ENCODE measurements at regions not wholly inside any gene's neighbourhood (a gene's known extent, or its start where the extent isn't known, plus 50 kb on each side); places are given as distances from the start of the nearest gene placed in this dataset.

DNA sequence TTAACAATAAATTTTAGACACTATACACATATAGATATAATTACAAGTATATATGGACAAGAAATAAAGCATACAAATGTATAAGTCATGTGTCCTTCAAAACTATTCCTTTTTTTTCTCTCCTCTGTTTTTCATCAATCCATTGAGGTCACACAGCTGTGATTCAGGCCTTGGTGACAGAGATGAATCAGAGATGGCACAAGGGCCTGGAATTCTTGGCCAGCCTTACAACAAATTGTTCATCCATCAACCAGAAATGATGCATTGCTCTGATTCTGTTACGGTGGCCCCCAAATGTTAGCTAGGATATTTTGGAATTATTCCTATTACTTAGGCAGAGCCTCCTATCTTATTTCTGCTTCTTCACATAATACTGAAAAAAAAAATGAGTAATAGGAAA, 108.7 kb upstream of the MPDZ start:
- DNase-seq (ENCODE audit: low spot score), result no peak

- DNase-seq (ENCODE audit: low spot score), result no peak
These were observed 108.2 kb upstream of the MPDZ start for GRCh38 chr9:13387734-13388067.

- DNase-seq (ENCODE audit: low spot score), result no peak
These were observed 107.6 kb upstream of the MPDZ start for GRCh38 chr9:13386935-13387733.

DNA sequence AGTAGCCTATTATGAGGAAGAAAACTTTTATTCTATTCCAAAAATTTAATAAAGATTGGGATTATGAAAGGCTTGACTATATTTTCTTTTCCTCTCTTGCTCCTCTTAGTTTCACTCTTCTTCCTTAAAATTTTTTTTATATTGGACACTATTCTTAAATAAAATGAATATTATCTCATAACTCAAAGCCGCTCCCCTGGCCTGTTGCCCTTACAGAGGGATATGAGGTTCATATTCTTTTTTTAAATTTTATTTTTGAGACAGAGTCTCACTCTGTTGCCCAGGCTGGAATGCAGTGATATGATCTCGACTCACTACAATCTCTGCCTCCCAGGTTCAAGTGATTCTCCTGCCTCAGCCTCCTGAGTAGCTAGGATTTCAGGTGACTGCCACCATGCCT, 106.8 kb upstream of the MPDZ start:
- no peak for DNase-seq (ENCODE audit: low spot score)

- no peak for DNase-seq (ENCODE audit: low spot score)
These were observed 104.4 kb upstream of the MPDZ start for GRCh38 chr9:13383855-13384254.

- DNase-seq (ENCODE audit: low spot score), result no peak
These were observed 103.7 kb upstream of the MPDZ start for GRCh38 chr9:13383216-13383615.

DNA sequence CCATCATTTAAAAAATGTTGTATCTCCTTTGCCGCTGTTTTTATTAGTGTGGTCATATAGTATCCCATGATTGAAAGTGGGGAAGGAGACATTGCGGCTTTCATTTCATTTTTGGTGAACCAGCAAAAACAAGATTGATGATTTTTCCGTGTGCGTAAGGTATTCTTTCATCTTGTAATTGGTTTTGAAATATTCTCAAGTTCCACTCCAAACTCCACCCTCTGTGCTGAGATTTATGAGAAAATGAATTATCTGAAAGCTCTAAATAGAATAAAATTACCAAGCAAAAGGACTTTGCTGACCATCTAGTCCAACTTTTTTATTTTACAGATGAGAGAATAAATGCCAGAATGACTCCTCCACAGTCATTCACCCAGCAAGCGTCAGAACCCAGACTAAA, 103.1 kb upstream of the MPDZ start:
- no peak for DNase-seq (ENCODE audit: low spot score)

DNA sequence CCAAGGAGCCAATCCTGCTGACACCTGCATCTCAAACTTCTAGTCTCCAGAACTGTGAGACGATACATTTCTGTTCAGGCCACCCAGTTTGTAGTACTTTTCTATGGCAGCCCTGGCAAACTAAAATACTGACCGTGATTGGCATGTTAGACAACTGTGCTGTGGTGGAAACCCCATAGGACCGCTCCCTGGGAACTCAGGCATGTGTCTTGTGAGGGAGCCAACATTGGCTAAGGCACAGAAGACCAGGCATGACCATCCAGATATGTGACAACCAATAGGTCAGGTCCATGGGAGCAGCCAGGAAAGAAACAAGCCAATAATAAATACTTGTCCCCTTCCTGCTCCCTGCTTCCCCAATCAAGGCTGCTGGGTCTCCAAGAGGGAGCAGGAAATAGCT, 101.4 kb upstream of the MPDZ start:
- DNase-seq (ENCODE audit: low spot score), result no peak

DNA sequence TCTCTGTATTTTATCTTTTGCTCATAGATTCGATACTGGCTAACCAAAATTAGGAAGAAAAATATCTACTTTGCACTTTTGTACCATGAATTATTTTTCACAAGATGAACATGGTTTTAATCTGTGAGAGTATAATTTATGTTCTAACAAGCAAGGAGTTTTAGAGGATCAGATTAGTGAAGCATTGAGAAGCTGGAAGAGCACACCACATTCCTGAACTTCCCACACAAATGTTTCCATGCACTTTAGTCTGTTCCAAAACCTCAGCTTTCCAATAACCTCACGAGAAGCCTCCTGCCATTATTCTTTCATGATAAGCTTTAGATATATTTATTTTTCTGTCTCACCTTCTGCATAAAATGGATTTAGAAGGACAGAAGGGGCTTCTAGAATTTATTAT, 98.7 kb upstream of the MPDZ start:
- DNase-seq (ENCODE audit: low spot score), result no peak

- DNase-seq (ENCODE audit: low spot score), result no peak
These were observed 97.9 kb upstream of the MPDZ start for GRCh38 chr9:13377171-13377925.

GRCh38 chr9:13372510-13372909, 93.0 kb upstream of the MPDZ start:
- no peak for DNase-seq (ENCODE audit: low spot score)

- no peak for DNase-seq (ENCODE audit: low spot score)
These were observed 89.9 kb upstream of the MPDZ start for GRCh38 chr9:13369431-13369830.

GRCh38 chr9:13367784-13368183, 88.3 kb upstream of the MPDZ start:
- no peak for DNase-seq (ENCODE audit: low spot score)

- no peak for DNase-seq (ENCODE audit: low spot score)
These were observed 84.9 kb upstream of the MPDZ start for GRCh38 chr9:13364271-13365000.

DNA sequence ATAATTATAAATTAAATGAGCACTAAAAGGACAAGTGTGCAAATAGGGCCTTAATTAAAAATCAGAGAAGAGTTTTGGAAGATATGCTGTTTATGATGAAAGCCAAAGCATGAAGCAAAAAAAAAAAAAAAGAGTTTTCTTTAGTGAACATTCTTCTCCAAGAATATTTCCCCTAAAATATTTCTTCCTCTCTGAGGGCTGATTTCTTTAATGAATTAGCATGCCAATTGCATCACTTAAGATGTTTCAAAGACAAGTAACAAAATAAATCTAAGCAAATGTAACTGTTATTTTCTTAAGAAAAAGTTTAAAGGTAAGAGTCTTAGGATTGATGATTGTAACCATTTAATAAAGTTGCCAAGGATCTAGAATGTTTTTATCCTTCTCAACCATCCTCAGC, 81.6 kb upstream of the MPDZ start:
- DNase-seq (ENCODE audit: low spot score), result no peak

GRCh38 chr9:13360188-13360587, 80.7 kb upstream of the MPDZ start:
- DNase-seq (ENCODE audit: low spot score), result no peak

DNA sequence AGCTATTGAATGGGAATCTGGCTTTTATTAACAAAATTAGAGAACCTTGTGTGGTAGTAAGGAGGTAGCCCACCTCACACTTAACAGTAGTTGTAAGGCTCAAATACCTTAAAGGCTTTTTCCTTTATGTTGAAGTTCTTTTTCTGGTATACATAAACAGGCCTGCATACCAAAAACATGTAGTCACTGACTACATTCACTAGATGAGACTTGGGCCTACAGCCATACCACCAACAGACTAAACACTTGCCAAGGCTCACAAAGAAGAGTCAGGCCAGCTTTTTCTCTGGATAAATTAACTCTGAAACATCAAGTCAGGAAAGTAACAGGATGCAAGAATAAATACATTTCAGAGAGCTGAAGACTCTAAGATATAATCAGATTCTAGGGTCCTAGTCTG, 78.6 kb upstream of the MPDZ start:
- no peak for DNase-seq (ENCODE audit: low spot score)

- no peak for DNase-seq (ENCODE audit: low spot score)
These were observed 75.2 kb upstream of the MPDZ start for GRCh38 chr9:13354733-13355132.

DNA sequence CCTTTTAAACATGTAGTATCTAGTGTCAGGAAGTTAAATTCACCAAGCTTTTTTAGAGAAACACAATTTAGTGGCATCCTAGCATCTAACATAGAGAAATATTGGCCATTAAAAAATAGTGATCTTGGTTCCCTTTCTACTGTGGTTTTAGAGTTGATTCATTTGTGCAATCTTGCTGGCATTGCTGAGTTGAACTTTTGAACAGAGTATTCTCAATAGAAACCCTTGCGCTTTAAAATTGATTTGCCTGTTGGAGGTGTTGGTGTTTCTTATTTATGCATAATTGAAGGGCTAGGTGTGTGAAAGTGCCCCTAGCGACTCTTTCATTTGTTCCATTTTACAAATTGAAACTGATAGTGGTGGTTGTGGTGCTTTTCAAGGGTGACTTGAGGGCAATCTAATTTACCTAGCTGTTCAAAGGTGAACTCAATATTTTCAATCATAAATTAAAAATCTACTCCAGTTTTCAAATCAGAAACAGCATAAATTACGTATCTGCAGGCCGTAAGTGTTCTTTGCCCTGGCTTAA, 73.0 kb upstream of the MPDZ start:
- no peak for DNase-seq (ENCODE audit: low spot score)

DNA sequence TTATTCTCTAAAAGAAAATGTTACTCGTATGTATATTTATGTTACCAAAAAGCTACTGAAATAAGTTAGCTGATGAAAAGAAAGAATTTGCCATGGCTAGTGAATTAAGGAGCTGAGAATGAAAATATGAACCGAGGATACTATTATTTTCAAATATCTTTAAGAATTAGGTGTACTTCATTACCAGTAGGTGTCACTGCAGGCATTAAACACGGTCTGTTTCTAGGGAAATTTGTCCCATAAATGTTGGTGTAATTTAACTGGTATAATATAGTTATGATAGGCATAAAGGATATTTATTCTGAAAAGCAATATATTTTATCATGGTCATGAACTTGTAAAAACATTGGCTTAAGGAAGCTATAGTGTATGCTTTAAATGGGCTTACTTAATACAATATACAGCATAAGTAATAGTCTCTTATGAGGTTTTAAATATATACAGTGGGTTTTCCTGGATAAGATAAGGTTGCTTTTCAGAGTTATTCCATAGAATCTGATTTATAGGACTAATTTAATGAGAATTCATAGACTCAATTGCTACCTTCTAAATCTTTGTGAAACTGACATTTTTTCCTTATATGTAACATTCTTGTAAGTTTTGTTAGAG, 72.4 kb upstream of the MPDZ start:
- DNase-seq (ENCODE audit: low spot score), result peak; percentile 24

GRCh38 chr9:13332571-13332970, 53.1 kb upstream of the MPDZ start:
- no peak for DNase-seq (ENCODE audit: low spot score)

GRCh38 chr9:13331320-13331719, 51.8 kb upstream of the MPDZ start:
- DNase-seq (ENCODE audit: low spot score), result no peak
